ENCODE measurements at regions not wholly inside any gene's neighbourhood (a gene's known extent, or its start where the extent isn't known, plus 50 kb on each side); places are given as distances from the start of the nearest gene placed in this dataset.

DNA sequence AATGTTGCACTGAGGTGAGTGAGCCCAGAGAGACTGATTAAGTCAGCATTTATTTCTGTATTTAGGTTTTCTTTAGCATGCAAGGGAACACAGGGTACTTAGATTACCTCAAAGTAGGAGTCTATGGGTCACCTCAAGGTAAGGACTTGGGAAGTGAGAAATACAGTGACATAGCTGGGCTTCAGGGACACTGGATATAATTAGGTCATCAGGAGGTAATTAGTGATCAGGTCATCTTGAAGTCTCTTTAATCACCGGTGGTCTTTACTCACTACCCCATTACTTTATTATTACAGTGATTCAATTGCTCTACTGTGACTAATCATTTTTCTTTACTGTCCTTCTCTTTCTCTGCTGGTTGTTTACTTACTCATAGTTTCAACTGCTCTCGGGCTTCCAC, 59.9 kb upstream of the KCNK1 start:
- H3K27ac Mint-ChIP-seq (ENCODE audit: unreplicated experiment), result no peak overlapping the region
- DNase-seq (ENCODE audit: low spot score), result no peak
- TF ChIP-seq, protein P1, sequence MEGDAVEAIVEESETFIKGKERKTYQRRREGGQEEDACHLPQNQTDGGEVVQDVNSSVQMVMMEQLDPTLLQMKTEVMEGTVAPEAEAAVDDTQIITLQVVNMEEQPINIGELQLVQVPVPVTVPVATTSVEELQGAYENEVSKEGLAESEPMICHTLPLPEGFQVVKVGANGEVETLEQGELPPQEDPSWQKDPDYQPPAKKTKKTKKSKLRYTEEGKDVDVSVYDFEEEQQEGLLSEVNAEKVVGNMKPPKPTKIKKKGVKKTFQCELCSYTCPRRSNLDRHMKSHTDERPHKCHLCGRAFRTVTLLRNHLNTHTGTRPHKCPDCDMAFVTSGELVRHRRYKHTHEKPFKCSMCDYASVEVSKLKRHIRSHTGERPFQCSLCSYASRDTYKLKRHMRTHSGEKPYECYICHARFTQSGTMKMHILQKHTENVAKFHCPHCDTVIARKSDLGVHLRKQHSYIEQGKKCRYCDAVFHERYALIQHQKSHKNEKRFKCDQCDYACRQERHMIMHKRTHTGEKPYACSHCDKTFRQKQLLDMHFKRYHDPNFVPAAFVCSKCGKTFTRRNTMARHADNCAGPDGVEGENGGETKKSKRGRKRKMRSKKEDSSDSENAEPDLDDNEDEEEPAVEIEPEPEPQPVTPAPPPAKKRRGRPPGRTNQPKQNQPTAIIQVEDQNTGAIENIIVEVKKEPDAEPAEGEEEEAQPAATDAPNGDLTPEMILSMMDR (IDR thresholded peaks at IDR 0.05; ENCODE audit: unreplicated experiment), result no peak
- no peaks in the 10 kb centered on the region for H3K4me1 Mint-ChIP-seq (ENCODE audit: unreplicated experiment)
- no peaks in the 10 kb centered on the region for H3K27me3 Mint-ChIP-seq (ENCODE audit: unreplicated experiment)
- no peak overlapping the region for H3K4me3 Mint-ChIP-seq (ENCODE audit: unreplicated experiment)
- H3K9me3 Mint-ChIP-seq (ENCODE audit: unreplicated experiment), result no peaks in the 10 kb centered on the region
- H3K36me3 Mint-ChIP-seq (ENCODE audit: low read depth, unreplicated experiment), result no peaks in the 10 kb centered on the region

DNA sequence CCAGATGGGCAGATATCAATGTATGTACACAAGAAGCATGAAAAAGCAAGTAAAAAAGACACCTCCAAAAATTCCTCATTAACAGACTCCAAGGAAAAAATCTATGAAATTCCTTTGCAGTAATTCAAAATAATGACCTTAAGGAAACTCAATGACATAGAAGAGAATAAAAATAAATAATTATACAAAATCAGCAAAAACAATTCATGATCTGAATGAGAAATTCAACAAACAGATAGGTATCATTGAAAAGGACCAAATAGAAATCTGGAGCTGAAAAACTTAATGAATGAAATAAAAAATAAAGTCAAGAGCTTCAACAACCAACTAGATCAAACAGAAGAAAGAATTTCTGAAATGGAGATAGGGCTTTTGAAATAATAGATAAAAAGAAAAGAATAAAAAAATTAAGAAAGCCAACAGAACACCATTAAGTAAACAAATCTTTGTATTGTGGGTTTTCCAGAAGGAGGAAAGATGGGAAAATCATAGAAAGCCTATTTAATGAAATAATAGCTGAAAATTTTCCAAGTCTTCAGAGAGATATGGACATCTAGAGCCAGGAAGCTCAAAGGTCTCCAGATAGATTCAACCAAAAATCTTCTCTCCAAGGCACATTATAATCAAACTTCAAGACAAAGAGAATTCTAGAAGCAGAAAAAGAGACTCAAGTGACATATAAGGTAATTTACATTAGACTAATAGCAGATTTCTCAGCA, 52.0 kb upstream of the KCNK1 start:
- Mint-ChIP-seq H3K36me3 (ENCODE audit: low read depth, unreplicated experiment) (no peaks in the 10 kb centered on the region), H3K4me3 (ENCODE audit: unreplicated experiment) (no peak overlapping the region), H3K27ac (ENCODE audit: unreplicated experiment) (no peak overlapping the region), H3K27me3 (ENCODE audit: unreplicated experiment) (no peaks in the 10 kb centered on the region), H3K9me3 (ENCODE audit: unreplicated experiment) (no peaks in the 10 kb centered on the region), H3K4me1 (ENCODE audit: unreplicated experiment) (no peaks in the 10 kb centered on the region)
- TF ChIP-seq, protein P1 (IDR thresholded peaks at IDR 0.05; ENCODE audit: unreplicated experiment), result no peak
- DNase-seq (ENCODE audit: low spot score), result no peak

Measured in endothelial cell (in vitro differentiated cells).